Esophagus (tissue), 2 donors: ENCODE measurements at regions not wholly inside any gene's neighbourhood (a gene's known extent, or its start where the extent isn't known, plus 50 kb on each side); places are given as distances from the start of the nearest gene placed in this dataset.

ENCODE experiments used
- H3K27ac ChIP-seq, 2 donors: one replicate each; pipeline ENCODE4 v1.5.1; 2013; ENCODE audit warnings: low read depth in 2 of 2, mild to moderate bottlenecking in 2 of 2, inconsistent platforms in 1 of 2, low read length in 1 of 2, moderate library complexity in 1 of 2
- H3K27me3 ChIP-seq, 2 donors: one replicate each; pipeline ENCODE4 v1.6.1; 2013; ENCODE audit warnings: low read length in 2 of 2, control low read depth in 1 of 2, mild to moderate bottlenecking in 1 of 2; ENCODE audit not compliant: insufficient read depth in 2 of 2, control insufficient read depth in 1 of 2
- H3K36me3 ChIP-seq, 2 donors: one replicate each; pipeline ENCODE4 v1.6.1; 2013; ENCODE audit warnings: low read length in 1 of 2; ENCODE audit not compliant: control insufficient read depth in 2 of 2, insufficient read depth in 2 of 2
- H3K4me1 ChIP-seq, 2 donors: one replicate each; pipeline ENCODE4 v1.6.1; 2013; ENCODE audit warnings: low read length in 1 of 2; ENCODE audit not compliant: control insufficient read depth in 2 of 2, insufficient read depth in 2 of 2
- H3K4me3 ChIP-seq, 2 donors: one replicate each; pipeline ENCODE4 v1.5.1; 2013; ENCODE audit warnings: low read length in 2 of 2, mild to moderate bottlenecking in 2 of 2, low read depth in 1 of 2, moderate library complexity in 1 of 2
- H3K9me3 ChIP-seq, 2 donors: one replicate each; pipeline ENCODE4 v1.6.1; 2013; ENCODE audit warnings: mild to moderate bottlenecking in 2 of 2, low read depth in 1 of 2, low read length in 1 of 2, moderate library complexity in 1 of 2; ENCODE audit not compliant: control insufficient read depth in 2 of 2, insufficient read depth in 1 of 2
- WGBS, 2 donors: extraction: QIAGEN DNeasy Blood & Tissue Kit; methylation state at CpG; one replicate each; pipeline ENCODE4 v1.1.7; 2013; 5-methylcytosine and 5-hydroxymethylcytosine counted together
- donor health status: healthy with polysubstance abuse.
- donor health status: Bipolar disorder and iron deficiency.

DNA sequence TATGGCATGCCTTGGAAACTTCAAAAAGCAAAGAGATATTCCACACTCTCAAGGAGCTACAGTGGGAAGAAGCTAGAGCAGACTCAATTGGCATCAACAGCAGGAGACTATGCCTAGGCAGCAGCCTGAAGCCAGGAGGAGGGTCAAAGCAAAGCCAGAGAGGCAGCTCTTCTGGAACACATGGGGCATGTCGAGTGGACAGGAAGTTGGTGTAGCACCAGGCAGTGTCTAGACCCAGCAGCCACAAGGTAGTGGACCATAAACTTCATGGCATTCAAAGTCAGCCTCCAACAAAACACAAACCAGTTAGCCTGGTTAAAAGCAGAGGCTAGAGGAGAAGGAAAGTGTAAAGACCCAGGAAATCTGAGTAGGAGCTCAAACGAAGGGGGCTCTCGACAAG lies 311.2 kb upstream of the PKDCC start:
- H3K9me3 ChIP-seq: no peaks in the 10 kb centered on the region
- H3K27me3 ChIP-seq: no peaks in the 10 kb centered on the region
- 62 to 66% methylated on average over 3 of the region's 3 CpGs for WGBS, 2 donors
- no peak overlapping the region for H3K27ac ChIP-seq
- no peaks in the 10 kb centered on the region for H3K4me1 ChIP-seq
- H3K36me3 ChIP-seq: no peaks in the 10 kb centered on the region
- no peak overlapping the region for H3K4me3 ChIP-seq

DNA sequence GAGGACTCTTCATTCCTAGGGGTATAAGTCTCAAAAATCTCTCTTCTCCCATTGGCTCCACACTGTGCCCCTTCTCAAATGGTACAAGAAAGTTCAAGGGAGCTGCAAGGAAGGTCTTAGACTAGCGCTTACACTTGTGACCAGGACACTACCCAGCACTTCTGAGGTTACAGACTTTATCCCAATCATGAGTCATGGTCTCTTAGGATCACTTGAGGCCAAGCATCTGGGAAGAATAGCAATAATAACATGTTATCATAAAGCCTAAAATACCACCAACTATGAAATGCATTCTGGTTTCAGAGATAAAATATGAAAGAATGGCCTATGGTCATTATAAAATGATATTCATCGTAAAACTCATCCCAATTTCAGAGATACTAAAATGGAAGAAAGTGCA lies 309.9 kb upstream of the PKDCC start:
- Histone ChIP-seq H3K36me3 (no peaks in the 10 kb centered on the region), H3K4me1 (no peaks in the 10 kb centered on the region), H3K27me3 (no peaks in the 10 kb centered on the region), H3K4me3 (no peak overlapping the region), H3K27ac (no peak overlapping the region), H3K9me3 (no peaks in the 10 kb centered on the region)
- WGBS, 2 donors: 76 to 90% methylated on average over 2 of the region's 2 CpGs

DNA sequence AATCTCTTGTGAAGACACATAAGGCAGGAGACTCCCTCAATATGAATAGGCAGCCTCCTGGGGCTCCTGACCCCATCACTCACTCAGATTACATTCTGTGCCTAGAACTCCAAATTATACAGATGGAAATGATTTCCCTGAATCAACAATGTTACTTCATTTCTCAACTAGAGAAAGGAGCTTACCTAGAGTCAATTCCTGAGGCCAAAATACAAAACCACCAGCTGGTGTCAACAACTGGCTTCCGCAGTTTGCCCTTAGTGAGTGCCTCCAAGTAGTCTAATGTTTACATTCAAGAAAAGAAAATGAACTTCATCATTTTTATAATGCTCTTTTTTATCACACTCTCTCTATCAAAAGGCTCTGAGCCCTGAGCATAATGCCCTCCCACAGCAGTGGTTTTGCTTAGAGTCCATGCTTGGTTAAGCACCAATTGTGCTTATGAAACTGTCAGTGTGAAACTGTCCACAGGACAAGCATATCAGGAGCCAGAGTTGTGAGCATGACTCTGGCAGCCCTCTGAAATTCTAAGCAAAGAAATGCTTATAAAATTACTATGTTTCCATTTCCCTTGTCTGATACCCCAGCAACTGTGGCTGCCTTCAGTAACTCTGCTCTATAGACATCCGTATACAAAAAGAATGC lies 305.7 kb upstream of the PKDCC start:
- H3K27ac ChIP-seq: no peak overlapping the region
- no peaks in the 10 kb centered on the region for H3K4me1 ChIP-seq
- no peaks in the 10 kb centered on the region for H3K36me3 ChIP-seq
- WGBS, 2 donors: 70 to 75% methylated on average over 2 of the region's 2 CpGs
- H3K27me3 ChIP-seq: no peaks in the 10 kb centered on the region
- no peak overlapping the region for H3K4me3 ChIP-seq
- H3K9me3 ChIP-seq: no peaks in the 10 kb centered on the region

DNA sequence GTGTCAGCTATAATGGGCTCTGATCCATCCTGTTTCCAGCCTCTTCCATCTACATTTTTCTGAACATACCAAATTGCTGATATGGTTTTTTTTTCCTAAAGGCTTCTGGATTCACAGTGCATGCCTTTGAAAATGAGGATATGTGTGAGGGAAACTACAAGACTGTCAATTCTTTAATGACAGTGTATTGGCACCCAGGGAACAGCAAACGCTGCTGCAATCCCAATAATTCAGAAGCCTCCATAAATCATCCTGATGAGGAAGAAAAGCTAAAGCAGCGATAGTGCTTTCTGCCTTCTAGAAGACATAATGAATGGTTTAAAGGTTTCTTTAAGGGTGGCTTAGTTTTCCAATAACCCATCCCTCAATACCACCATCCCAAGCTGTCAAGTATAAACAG lies 304.5 kb upstream of the PKDCC start:
- Histone ChIP-seq H3K4me3 (no peak overlapping the region), H3K27me3 (no peaks in the 10 kb centered on the region), H3K36me3 (no peaks in the 10 kb centered on the region), H3K27ac (no peak overlapping the region), H3K4me1 (no peaks in the 10 kb centered on the region), H3K9me3 (no peaks in the 10 kb centered on the region)
- 63 to 68% methylated on average over 2 of the region's 2 CpGs for WGBS, 2 donors

DNA sequence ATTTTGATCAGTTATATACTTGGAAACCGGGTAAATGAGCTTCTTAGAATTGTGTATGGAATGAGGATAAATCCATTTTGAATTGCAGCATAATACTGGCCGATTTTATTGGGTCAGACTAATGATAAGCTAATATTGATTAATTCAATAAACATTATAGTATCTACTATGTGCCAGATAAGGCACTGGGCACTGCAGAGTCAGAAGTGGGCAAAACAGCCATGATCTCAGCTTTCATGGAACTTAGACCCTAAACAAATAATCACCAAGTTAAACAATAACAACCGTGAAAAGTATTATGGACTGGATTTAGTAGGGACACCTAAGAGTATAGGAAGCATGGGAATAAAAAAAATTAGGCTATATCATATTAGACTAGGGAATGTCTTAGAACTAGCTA lies 297.0 kb upstream of the PKDCC start:
- Histone ChIP-seq H3K27me3 (no peaks in the 10 kb centered on the region), H3K9me3 (no peaks in the 10 kb centered on the region), H3K4me3 (no peak overlapping the region), H3K27ac (no peak overlapping the region), H3K36me3 (no peaks in the 10 kb centered on the region), H3K4me1 (no peaks in the 10 kb centered on the region)
- WGBS, 2 donors: 61 to 66% methylated on average over 3 of the region's 3 CpGs

DNA sequence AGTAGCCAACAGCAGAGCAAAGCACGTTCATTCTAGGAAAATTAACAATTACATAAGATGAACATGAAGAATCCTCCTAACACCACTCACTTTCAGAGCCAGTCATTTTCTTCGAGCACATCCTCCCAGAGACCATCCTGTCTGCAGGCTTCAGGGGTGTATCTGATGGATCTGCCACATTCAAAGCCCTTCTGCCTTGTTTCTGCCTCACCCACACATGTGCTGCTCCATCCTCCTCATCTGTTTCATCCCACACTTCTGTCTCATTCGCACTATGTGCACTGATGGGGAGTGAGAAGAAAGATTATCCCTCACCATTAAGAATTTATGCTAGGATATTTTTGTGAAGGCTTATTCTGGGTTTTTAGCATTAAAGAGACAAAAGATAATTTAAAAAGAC lies 287.9 kb upstream of the PKDCC start:
- no peaks in the 10 kb centered on the region for H3K9me3 ChIP-seq
- 71 to 84% methylated on average over 3 of the region's 3 CpGs for WGBS, 2 donors

DNA sequence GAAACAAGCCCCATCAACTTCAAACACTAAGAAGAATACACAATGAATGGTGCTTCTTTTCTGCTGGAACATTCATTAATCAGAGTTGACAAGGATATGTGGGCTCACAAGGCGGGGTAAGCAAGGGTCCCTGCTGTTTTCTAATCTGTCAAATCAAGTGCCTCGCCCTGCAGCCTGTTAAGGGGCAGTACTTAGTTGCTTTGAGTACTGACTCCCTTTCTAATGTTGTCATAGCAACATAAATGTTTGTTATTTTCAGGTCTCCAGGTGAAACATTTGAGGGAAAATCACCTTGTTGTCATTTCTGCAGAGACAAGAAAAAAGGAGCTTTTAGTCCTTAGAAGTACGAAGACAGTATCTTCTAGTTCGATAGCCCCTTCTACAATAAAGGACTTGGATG lies 284.7 kb upstream of the PKDCC start:
- no peaks in the 10 kb centered on the region for H3K9me3 ChIP-seq
- no peaks in the 10 kb centered on the region for H3K4me1 ChIP-seq
- no peaks in the 10 kb centered on the region for H3K36me3 ChIP-seq
- H3K27ac ChIP-seq: no peak overlapping the region
- H3K27me3 ChIP-seq: no peaks in the 10 kb centered on the region
- 51 to 62% methylated on average over 4 of the region's 4 CpGs for WGBS, 2 donors
- H3K4me3 ChIP-seq: no peak overlapping the region

More for the DNA sequence above, 287.9 kb upstream of the PKDCC start:
- Histone ChIP-seq H3K27ac (no peak overlapping the region), H3K4me3 (no peak overlapping the region), H3K27me3 (no peaks in the 10 kb centered on the region), H3K36me3 (no peaks in the 10 kb centered on the region), H3K4me1 (no peaks in the 10 kb centered on the region)

DNA sequence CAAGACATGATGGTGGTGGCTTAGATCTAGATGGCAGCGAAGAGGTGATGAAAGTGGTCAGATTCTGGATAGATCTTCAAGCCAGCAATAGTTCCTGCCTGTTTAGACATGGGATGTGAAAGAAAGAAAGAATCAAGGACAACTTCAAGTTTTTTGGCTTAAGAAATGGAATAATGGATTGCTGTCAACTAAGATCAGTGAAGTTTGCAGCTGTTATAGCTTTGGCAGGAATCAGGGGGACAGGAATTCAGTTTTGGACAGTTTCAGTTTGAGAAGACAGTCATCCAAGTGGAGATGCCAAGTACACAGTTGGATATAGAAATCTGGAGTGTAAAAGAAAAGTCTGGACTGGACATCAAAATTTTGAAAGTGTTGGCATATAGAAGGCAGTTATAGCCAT lies 283.7 kb upstream of the PKDCC start:
- Histone ChIP-seq H3K27ac (no peak overlapping the region), H3K4me3 (no peak overlapping the region), H3K4me1 (no peaks in the 10 kb centered on the region), H3K27me3 (no peaks in the 10 kb centered on the region), H3K9me3 (no peaks in the 10 kb centered on the region), H3K36me3 (no peaks in the 10 kb centered on the region)
- 73 to 78% methylated on average over 1 of the region's 1 CpG for WGBS, 2 donors

DNA sequence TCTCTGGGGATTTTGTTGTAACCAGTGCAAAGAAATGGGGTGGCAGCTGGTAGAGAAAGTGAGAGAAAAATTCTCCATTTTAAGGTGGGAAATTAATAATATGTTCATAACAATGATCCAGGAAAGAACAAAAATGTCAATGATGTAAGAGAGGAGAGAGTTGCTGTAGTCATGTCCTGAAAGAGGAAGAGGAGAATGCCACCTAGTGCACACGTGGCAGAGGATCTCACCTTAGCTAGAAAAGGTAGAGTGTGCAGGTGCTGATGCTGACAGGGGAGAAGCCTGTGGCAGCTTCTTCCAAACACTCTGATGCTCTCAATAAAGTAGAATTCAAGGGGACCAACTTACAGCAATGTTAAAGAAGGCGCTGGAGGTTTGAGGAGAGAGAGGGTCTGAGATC lies 282.9 kb upstream of the PKDCC start:
- Histone ChIP-seq H3K4me1 (no peaks in the 10 kb centered on the region), H3K27ac (no peak overlapping the region), H3K36me3 (no peaks in the 10 kb centered on the region), H3K4me3 (no peak overlapping the region), H3K27me3 (no peaks in the 10 kb centered on the region), H3K9me3 (no peaks in the 10 kb centered on the region)
- 71 to 74% methylated on average over 2 of the region's 2 CpGs for WGBS, 2 donors

DNA sequence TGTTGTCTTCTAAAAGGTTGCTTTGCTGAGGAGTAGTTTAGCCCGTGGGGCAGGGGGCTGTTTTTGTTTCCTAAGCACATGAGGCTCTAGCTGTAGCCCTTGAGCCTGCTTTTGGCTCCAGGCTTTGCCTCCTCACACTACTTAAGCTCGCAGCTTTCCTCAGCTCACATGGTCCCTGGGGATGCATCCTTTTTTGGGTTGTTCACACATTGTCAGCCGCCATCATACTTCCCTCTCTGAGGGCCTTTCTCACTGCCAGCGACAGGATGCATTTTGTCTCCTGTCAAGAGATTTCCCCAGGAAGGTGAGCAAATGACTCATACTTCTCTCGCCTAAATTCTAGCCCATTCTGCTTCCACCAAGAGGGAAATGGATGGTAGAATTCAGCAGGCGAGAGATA lies 279.5 kb upstream of the PKDCC start:
- Histone ChIP-seq H3K4me3 (no peak overlapping the region), H3K27me3 (no peaks in the 10 kb centered on the region), H3K4me1 (no peaks in the 10 kb centered on the region), H3K27ac (no peak overlapping the region), H3K36me3 (no peaks in the 10 kb centered on the region), H3K9me3 (no peaks in the 10 kb centered on the region)
- 59 to 60% methylated on average over 6 of the region's 6 CpGs for WGBS, 2 donors
